Panc1 (cell line): ENCODE measurements at regions not wholly inside any gene's neighbourhood (a gene's known extent, or its start where the extent isn't known, plus 50 kb on each side); places are given as distances from the start of the nearest gene placed in this dataset.

Experiments used
- ATAC-seq: fragments of 200-7000 bp; cut with Tn5 transposase; 2 replicates; pipeline ENCODE4 v1.9.1; 2020; ENCODE audit warnings: mild to moderate bottlenecking, moderate library complexity
- BruUV-seq: library from RNA; stranded (reverse); fragments of 400-500 nt; replicated peaks from 2 replicates; lab custom pipeline; 2021; lab: Mats Ljungman, UMichigan
- CTCF ChIA-PET: fragments of 300-600 bp; sonication (Branson Sonifier 250); formaldehyde crosslinking; loops from one replicate; lab custom pipeline; 2022; ENCODE audit warnings: antibody characterized with exemption; lab: Charles Lee
- POLR2A ChIA-PET: fragments of 300-600 bp; sonication (Branson Sonifier 250); formaldehyde crosslinking; loops from one replicate; lab custom pipeline; 2022; ENCODE audit warnings: antibody characterized with exemption; lab: Charles Lee
- DNase-seq: peaks from one replicate; pipeline ENCODE4 v3.0.0-alpha.2; 2010; ENCODE audit warnings: low read depth, low spot score
- H3K27ac ChIP-seq: 2 replicates; pipeline ENCODE4 v1.5.1; 2011; ENCODE audit warnings: mild to moderate bottlenecking, low read length, inconsistent platforms
- H3K27me3 ChIP-seq: fragments of 200-500 bp; sonication (Bioruptor generic); 2 replicates; pipeline ENCODE4 v1.6.0; 2014; ENCODE audit warnings: low read length, inconsistent platforms; ENCODE audit not compliant: control insufficient read depth, insufficient read depth
- H3K36me3 ChIP-seq: fragments of 200-500 bp; sonication (Bioruptor generic); 2 replicates; pipeline ENCODE4 v1.5.1; 2014; ENCODE audit warnings: inconsistent platforms, mild to moderate bottlenecking, low read length, moderate library complexity; ENCODE audit not compliant: control insufficient read depth, insufficient read depth
- H3K4me1 ChIP-seq: 2 replicates; pipeline ENCODE4 v1.5.1; 2011; ENCODE audit warnings: inconsistent platforms, mild to moderate bottlenecking, low read length, moderate library complexity; ENCODE audit not compliant: control insufficient read depth, insufficient read depth
- H3K4me3 ChIP-seq, 2 experiments: 2 replicates each; pipeline ENCODE4 v1.5.1; 2011 to 2012; ENCODE audit warnings: low read depth in 2 of 2, low read length in 2 of 2, mild to moderate bottlenecking in 2 of 2, inconsistent platforms in 1 of 2, moderate library complexity in 1 of 2
- H3K9me3 ChIP-seq: fragments of 200-500 bp; sonication (Bioruptor generic); 2 replicates; pipeline ENCODE4 v1.5.1; 2014; ENCODE audit warnings: low read depth, mild to moderate bottlenecking, inconsistent platforms, low read length, moderate library complexity; ENCODE audit not compliant: control insufficient read depth, insufficient read depth
- CTCF ChIP-seq: fragments of 450-650 bp; IDR thresholded peaks from 2 replicates; pipeline ENCODE4 v1.5.1; 2017; ENCODE audit warnings: mild to moderate bottlenecking
- POLR2AphosphoS5 ChIP-seq: IDR thresholded peaks from 2 replicates; pipeline ENCODE4 v1.6.1; 2012; ENCODE audit warnings: mild to moderate bottlenecking, low read depth, low read length, moderate library complexity
- SIN3A ChIP-seq: IDR thresholded peaks from 2 replicates; pipeline ENCODE4 v1.6.1; 2012; ENCODE audit warnings: low read depth, mild to moderate bottlenecking, low read length, moderate library complexity, borderline replicate concordance; ENCODE audit not compliant: insufficient read depth
- TCF7L2 ChIP-seq: IDR thresholded peaks from 2 replicates; pipeline ENCODE4 v1.6.1; 2011; ENCODE audit warnings: mild to moderate bottlenecking, low read depth, low read length, inconsistent platforms
- in situ Hi-C: cut with HindIII; loops from 2 replicates; pipeline ENCODE4 v1.10.0; 2016; ENCODE audit warnings: low sequenced_read_pairs, low pct_unique_long_range_greater_than_20kb
- intact Hi-C: fragments of 100-400 bp; cut with micrococcal nuclease; formaldehyde crosslinking; loops from one replicate; pipeline ENCODE4 v1.10.0; 2022; ENCODE audit not compliant: unreplicated experiment
- TF ChIP-seq, protein P1 (sequence below), 2 experiments: IDR thresholded peaks; 2 replicates each; pipeline ENCODE4 v1.6.1; 2011 to 2012; ENCODE audit warnings: low read depth in 2 of 2, control low read depth in 1 of 2, low read length in 1 of 2, mild to moderate bottlenecking in 1 of 2, moderate library complexity in 1 of 2; ENCODE audit not compliant: insufficient read depth in 1 of 2

DNA sequence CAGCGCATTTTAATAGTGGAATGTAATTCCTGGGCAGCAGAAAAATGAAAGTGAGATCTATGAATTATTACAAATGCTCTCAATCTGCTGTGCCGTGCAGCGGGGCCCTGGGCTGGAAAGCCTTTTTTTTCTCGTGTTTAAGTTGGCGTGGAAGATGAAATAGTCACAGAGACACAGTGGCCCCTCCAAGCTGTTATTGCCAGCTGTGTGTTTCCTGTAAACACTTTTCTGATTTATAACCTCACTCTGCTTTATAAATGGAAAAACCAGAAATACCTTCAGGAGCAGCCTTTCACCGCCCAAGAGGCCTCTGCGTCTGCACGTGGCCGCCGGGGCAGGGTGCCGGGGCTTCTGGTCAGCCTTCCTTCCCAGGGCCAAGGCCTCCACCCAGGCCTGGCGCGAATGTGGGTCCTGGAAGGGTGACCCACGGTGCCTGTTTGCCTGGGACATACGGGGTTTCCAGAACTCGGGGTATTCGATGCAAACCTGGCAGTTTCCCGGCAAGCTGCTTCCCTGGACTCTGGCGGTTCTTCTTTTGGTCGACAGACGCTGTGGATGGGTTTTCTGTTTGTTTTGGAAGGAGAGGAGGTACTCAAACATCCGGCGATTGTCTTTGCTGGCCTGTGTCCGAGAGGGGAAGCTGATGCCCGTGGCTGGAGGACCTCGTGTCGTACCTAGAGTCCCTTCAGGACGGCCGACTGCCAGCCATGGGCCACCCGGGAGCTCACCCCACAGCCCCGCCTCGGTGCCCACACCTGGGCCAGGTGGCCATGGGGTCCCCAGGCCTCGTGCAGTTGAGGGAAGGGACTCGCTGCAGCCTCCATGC lies 256.7 kb downstream of the PARP8 start:
- no peak overlapping the region for H3K27ac ChIP-seq
- H3K9me3 ChIP-seq = no peaks in the 10 kb centered on the region
- no peak overlapping the region for H3K4me3 ChIP-seq
- ChIA-PET POLR2A (no interaction called here), CTCF (no interaction called here)
- no peaks in the 10 kb centered on the region for H3K36me3 ChIP-seq
- no peaks in the 10 kb centered on the region for H3K27me3 ChIP-seq
- intact Hi-C loops (no loop called here), in situ Hi-C loops (no loop called here)
- DNase-seq (no peak), ATAC-seq (no peak)
- TF ChIP-seq CTCF = peak; percentile 46
- TF ChIP-seq, protein P1, sequence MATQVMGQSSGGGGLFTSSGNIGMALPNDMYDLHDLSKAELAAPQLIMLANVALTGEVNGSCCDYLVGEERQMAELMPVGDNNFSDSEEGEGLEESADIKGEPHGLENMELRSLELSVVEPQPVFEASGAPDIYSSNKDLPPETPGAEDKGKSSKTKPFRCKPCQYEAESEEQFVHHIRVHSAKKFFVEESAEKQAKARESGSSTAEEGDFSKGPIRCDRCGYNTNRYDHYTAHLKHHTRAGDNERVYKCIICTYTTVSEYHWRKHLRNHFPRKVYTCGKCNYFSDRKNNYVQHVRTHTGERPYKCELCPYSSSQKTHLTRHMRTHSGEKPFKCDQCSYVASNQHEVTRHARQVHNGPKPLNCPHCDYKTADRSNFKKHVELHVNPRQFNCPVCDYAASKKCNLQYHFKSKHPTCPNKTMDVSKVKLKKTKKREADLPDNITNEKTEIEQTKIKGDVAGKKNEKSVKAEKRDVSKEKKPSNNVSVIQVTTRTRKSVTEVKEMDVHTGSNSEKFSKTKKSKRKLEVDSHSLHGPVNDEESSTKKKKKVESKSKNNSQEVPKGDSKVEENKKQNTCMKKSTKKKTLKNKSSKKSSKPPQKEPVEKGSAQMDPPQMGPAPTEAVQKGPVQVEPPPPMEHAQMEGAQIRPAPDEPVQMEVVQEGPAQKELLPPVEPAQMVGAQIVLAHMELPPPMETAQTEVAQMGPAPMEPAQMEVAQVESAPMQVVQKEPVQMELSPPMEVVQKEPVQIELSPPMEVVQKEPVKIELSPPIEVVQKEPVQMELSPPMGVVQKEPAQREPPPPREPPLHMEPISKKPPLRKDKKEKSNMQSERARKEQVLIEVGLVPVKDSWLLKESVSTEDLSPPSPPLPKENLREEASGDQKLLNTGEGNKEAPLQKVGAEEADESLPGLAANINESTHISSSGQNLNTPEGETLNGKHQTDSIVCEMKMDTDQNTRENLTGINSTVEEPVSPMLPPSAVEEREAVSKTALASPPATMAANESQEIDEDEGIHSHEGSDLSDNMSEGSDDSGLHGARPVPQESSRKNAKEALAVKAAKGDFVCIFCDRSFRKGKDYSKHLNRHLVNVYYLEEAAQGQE (IDR thresholded peaks at IDR 0.05; ENCODE audit: insufficient read depth in 1 of 2, low read depth in 2 of 2, low read length in 1 of 2) = no peak
- no peak for TF ChIP-seq TCF7L2
- no peak for TF ChIP-seq POLR2AphosphoS5
- BruUV-seq = no TSS peak
- H3K4me1 ChIP-seq = no peaks in the 10 kb centered on the region

DNA sequence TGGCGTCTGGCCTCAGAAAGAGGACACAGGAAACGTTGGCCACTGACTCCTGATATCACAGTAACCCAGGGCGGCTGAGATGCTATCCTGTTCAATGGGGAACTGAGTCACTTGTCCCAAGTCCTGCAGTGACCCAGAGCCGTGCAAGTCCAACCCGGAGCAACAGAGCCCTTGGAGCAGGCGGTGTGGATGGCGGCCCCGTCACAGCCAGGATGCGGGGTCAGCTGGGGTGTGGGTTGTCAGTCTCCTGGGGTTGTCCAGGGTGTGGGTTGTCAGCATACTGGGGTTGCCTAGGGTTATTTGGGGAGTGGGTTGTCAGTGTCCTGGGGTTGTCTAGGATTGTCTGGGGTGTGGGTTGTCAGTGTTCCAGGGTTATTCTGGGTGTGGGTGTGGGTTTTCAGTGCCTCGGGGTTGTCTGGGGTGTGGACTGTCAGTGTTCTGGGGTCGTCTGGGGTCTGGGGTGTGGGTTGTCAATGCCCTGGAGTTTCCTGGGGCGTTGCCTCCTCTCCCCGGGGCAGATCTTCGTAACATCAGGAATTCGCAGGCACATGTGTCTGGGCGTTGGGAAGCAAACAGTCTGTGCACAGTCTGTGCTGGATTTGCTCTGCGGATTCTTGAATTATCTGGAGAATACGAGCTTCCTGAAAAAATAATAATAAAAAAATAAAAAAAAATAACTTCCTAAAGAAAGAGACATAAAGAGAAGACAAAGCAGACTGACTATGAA lies 257.5 kb downstream of the PARP8 start:
- no peaks in the 10 kb centered on the region for H3K36me3 ChIP-seq
- in situ Hi-C loops (no loop called here), intact Hi-C loops (no loop called here)
- no peaks in the 10 kb centered on the region for H3K27me3 ChIP-seq
- ATAC-seq = no peak
- no peak overlapping the region for H3K4me3 ChIP-seq
- H3K4me1 ChIP-seq = no peaks in the 10 kb centered on the region
- POLR2A ChIA-PET = no interaction called here
- BruUV-seq = no TSS peak
- CTCF ChIA-PET = no interaction called here
- no peak overlapping the region for H3K27ac ChIP-seq
- DNase-seq = no peak
- TF ChIP-seq TCF7L2 = no peak
- no peak for TF ChIP-seq CTCF
- TF ChIP-seq POLR2AphosphoS5 = no peak
- TF ChIP-seq, protein P1 (IDR thresholded peaks at IDR 0.05; ENCODE audit: insufficient read depth in 1 of 2, low read depth in 2 of 2, low read length in 1 of 2) = no peak
- no peak for TF ChIP-seq SIN3A
- no peaks in the 10 kb centered on the region for H3K9me3 ChIP-seq
